ENCODE measurements at regions not wholly inside any gene's neighbourhood (a gene's known extent, or its start where the extent isn't known, plus 50 kb on each side); places are given as distances from the start of the nearest gene placed in this dataset.

DNA sequence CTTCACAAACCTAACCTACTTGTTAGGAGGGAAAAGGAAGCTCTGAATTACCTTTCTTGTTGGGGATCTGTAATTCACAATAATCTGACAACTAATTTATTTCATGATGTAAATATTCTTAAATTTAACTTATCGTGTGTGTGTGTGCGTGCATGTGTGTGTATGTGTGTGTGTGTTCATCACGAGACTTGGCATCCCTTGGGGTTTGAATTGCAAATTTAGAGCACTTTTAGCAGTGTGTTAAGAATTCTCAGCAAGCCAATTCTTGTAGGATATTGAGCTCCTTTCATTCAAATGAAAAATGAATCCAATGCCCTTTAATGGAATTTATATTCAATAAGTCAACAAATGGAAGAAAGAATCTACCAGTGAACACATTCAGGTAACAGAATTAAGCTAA lies 85.9 kb upstream of the C3orf80 start:
- TF ChIP-seq POLR2AphosphoS5 (IDR thresholded peaks at IDR 0.05) (no peak), POLR2A (IDR thresholded peaks at IDR 0.05) (no peak), EP300 (IDR thresholded peaks at IDR 0.05) (no peak)
- TF ChIP-seq, protein P1, sequence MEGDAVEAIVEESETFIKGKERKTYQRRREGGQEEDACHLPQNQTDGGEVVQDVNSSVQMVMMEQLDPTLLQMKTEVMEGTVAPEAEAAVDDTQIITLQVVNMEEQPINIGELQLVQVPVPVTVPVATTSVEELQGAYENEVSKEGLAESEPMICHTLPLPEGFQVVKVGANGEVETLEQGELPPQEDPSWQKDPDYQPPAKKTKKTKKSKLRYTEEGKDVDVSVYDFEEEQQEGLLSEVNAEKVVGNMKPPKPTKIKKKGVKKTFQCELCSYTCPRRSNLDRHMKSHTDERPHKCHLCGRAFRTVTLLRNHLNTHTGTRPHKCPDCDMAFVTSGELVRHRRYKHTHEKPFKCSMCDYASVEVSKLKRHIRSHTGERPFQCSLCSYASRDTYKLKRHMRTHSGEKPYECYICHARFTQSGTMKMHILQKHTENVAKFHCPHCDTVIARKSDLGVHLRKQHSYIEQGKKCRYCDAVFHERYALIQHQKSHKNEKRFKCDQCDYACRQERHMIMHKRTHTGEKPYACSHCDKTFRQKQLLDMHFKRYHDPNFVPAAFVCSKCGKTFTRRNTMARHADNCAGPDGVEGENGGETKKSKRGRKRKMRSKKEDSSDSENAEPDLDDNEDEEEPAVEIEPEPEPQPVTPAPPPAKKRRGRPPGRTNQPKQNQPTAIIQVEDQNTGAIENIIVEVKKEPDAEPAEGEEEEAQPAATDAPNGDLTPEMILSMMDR (IDR thresholded peaks at IDR 0.05), result no peak
- Histone ChIP-seq H3K4me1 (no peaks in the 10 kb centered on the region), H3K36me3 (no peaks in the 10 kb centered on the region), H3K27me3 (no peaks in the 10 kb centered on the region), H3K4me3 (no peak overlapping the region), H3K27ac (no peak overlapping the region), H3K9me3 (peaks cover 0 to 11% (median 4%) of the 10 kb centered on the region in 4 donors)
- DNase-seq, result no peak
- intact Hi-C loops (cut with DNase I; ENCODE audit: low total_unique reads), result no loop called here
- WGBS, 5 donors, result 86 to 91% (median 90%) methylated on average over 3 of the region's 3 CpGs

- H3K36me3 ChIP-seq, result no peaks in the 10 kb centered on the region
- TF ChIP-seq POLR2AphosphoS5 (IDR thresholded peaks at IDR 0.05) (no peak), EP300 (IDR thresholded peaks at IDR 0.05) (no peak), POLR2A (IDR thresholded peaks at IDR 0.05) (no peak)
- TF ChIP-seq, protein P1 (IDR thresholded peaks at IDR 0.05), result no peak
- H3K9me3 ChIP-seq, result peaks cover 0 to 11% (median 4%) of the 10 kb centered on the region in 4 donors
- H3K27me3 ChIP-seq, result no peaks in the 10 kb centered on the region
- H3K4me3 ChIP-seq, result no peak overlapping the region
- no peak for DNase-seq
- 86 to 95% (median 90%) methylated on average over 2 of the region's 2 CpGs for WGBS, 5 donors
- H3K27ac ChIP-seq, result no peak overlapping the region
- intact Hi-C loops (cut with DNase I; ENCODE audit: low total_unique reads), result no loop called here
- H3K4me1 ChIP-seq, result no peaks in the 10 kb centered on the region
Observed at GRCh38 chr3:160140756-160141155, 84.5 kb upstream of the C3orf80 start.

GRCh38 chr3:160141485-160142185 lies 83.6 kb upstream of the C3orf80 start:
- 66 to 80% (median 76%) methylated on average over 4 of the region's 4 CpGs for WGBS, 5 donors
- H3K27ac ChIP-seq, result no peak overlapping the region
- no peaks in the 10 kb centered on the region for H3K4me1 ChIP-seq
- H3K36me3 ChIP-seq, result no peaks in the 10 kb centered on the region
- H3K27me3 ChIP-seq, result no peaks in the 10 kb centered on the region
- H3K4me3 ChIP-seq, result no peak overlapping the region
- no peak for DNase-seq
- peaks cover 0 to 11% (median 4%) of the 10 kb centered on the region in 4 donors for H3K9me3 ChIP-seq
- no peak for TF ChIP-seq POLR2AphosphoS5 (IDR thresholded peaks at IDR 0.05)
- intact Hi-C loops (cut with DNase I; ENCODE audit: low total_unique reads), result no loop called here

DNA sequence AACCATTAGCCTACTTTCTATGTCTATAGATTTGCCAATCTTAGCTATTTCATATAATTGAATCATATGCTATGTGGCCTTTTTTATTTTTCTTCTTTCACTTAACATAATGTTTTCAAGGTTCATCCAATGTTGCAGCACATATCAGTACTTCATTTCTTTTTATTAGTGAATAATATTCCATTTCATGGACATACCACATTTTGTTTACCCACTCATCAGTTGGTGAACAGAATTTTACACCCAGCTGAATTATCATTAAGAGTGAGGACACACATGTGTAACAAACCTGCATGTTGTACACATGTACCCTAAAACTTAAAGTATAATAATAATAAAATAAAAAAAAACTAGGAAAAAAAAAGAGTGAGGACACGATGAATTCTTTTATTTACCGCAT lies 81.7 kb upstream of the C3orf80 start:
- Histone ChIP-seq H3K27me3 (no peaks in the 10 kb centered on the region), H3K27ac (no peak overlapping the region), H3K36me3 (no peaks in the 10 kb centered on the region), H3K4me1 (no peaks in the 10 kb centered on the region), H3K4me3 (no peak overlapping the region), H3K9me3 (peaks cover 0 to 11% (median 4%) of the 10 kb centered on the region in 4 donors)
- DNase-seq, result no peak
- WGBS, 5 donors, result 94 to 99% (median 99%) methylated on average over 2 of the region's 2 CpGs
- TF ChIP-seq, protein P1 (IDR thresholded peaks at IDR 0.05), result no peak
- TF ChIP-seq POLR2A (IDR thresholded peaks at IDR 0.05) (no peak), EP300 (IDR thresholded peaks at IDR 0.05) (no peak), POLR2AphosphoS5 (IDR thresholded peaks at IDR 0.05) (no peak)
- intact Hi-C loops (cut with DNase I; ENCODE audit: low total_unique reads), result no loop called here

GRCh38 chr3:160150066-160150465 lies 75.2 kb upstream of the C3orf80 start:
- 91 to 97% (median 92%) methylated on average over 3 of the region's 3 CpGs for WGBS, 5 donors
- no peak for DNase-seq
- Histone ChIP-seq H3K4me1 (no peaks in the 10 kb centered on the region), H3K27ac (no peak overlapping the region), H3K27me3 (no peaks in the 10 kb centered on the region), H3K4me3 (no peak overlapping the region), H3K36me3 (no peaks in the 10 kb centered on the region), H3K9me3 (no peaks in the 10 kb centered on the region)
- TF ChIP-seq EP300 (IDR thresholded peaks at IDR 0.05) (no peak), POLR2AphosphoS5 (IDR thresholded peaks at IDR 0.05) (no peak), POLR2A (IDR thresholded peaks at IDR 0.05) (no peak)
- TF ChIP-seq, protein P1 (IDR thresholded peaks at IDR 0.05), result no peak
- intact Hi-C loops (cut with DNase I; ENCODE audit: low total_unique reads), result no loop called here

All from stomach (tissue), 8 donors.